WTC11 (cell line): ENCODE measurements at regions not wholly inside any gene's neighbourhood (a gene's known extent, or its start where the extent isn't known, plus 50 kb on each side); places are given as distances from the start of the nearest gene placed in this dataset.

Experiments used
- ATAC-seq: fragments of 200-7000 bp; cut with Tn5 transposase; 2 replicates; pipeline ENCODE4 v1.10.0; 2021; ENCODE audit warnings: mild to moderate bottlenecking, moderate library complexity
- CTCF ChIA-PET: fragments of 300-600 bp; sonication (Branson Sonifier 250); formaldehyde crosslinking; loops from one replicate; lab custom pipeline; 2021; ENCODE audit warnings: antibody characterized with exemption; lab: Charles Lee
- POLR2A ChIA-PET: fragments of 350-600 bp; sonication (Branson Sonifier 250); formaldehyde crosslinking; loops from one replicate; lab custom pipeline; 2021; ENCODE audit warnings: antibody characterized with exemption; lab: Charles Lee
- DNase-seq: peaks from one replicate; pipeline ENCODE4 v3.0.0; 2021; ENCODE audit warnings: low spot score
- H3K27ac Mint-ChIP-seq: 2 replicates; pipeline ENCODE4 v1.8.0; 2021; ENCODE audit warnings: mixed read lengths
- H3K27me3 Mint-ChIP-seq: 2 replicates; pipeline ENCODE4 v1.8.0; 2021; ENCODE audit warnings: low read depth, mild to moderate bottlenecking, moderate library complexity, mixed read lengths
- H3K36me3 Mint-ChIP-seq: 2 replicates; pipeline ENCODE4 v1.8.0; 2021; ENCODE audit warnings: mixed read lengths
- H3K4me1 Mint-ChIP-seq: 2 replicates; pipeline ENCODE4 v1.8.0; 2022; ENCODE audit warnings: mixed read lengths
- H3K4me3 Mint-ChIP-seq: 2 replicates; pipeline ENCODE4 v1.8.0; 2021; ENCODE audit warnings: mild to moderate bottlenecking, moderate library complexity, mixed read lengths
- H3K9me3 Mint-ChIP-seq: 2 replicates; pipeline ENCODE4 v1.8.0; 2021; ENCODE audit warnings: mixed read lengths
- ETV6 ChIP-seq: sonication (generic); formaldehyde crosslinking; IDR thresholded peaks from 2 replicates; pipeline ENCODE4 v1.8.1; 2022; ENCODE audit warnings: mild to moderate bottlenecking, missing genetic modification reagents
- HMGA2 ChIP-seq: fragments of 250-450 bp; sonication (Bioruptor Pico); IDR thresholded peaks from 2 replicates; pipeline ENCODE4 v1.4.0; 2021; ENCODE audit warnings: mild to moderate bottlenecking, moderate library complexity
- IRF2 ChIP-seq: sonication (generic); formaldehyde crosslinking; IDR thresholded peaks from 2 replicates; pipeline ENCODE4 v1.8.0; 2022; ENCODE audit warnings: low read depth, missing genetic modification reagents, borderline replicate concordance
- KAT7 ChIP-seq: sonication (generic); formaldehyde crosslinking; IDR thresholded peaks from 2 replicates; pipeline ENCODE4 v1.8.1; 2023; ENCODE audit warnings: missing genetic modification reagents, mild to moderate bottlenecking, borderline replicate concordance
- MYBL2 ChIP-seq: sonication (generic); formaldehyde crosslinking; IDR thresholded peaks from 2 replicates; pipeline ENCODE4 v1.8.1; 2023; ENCODE audit warnings: mild to moderate bottlenecking, moderate library complexity, missing genetic modification reagents
- NFE2L1 ChIP-seq: sonication (generic); formaldehyde crosslinking; IDR thresholded peaks from 2 replicates; pipeline ENCODE4 v1.8.1; 2023; ENCODE audit warnings: missing genetic modification reagents
- NR1H2 ChIP-seq: sonication (generic); formaldehyde crosslinking; IDR thresholded peaks from 2 replicates; pipeline ENCODE4 v1.9.0; 2021; ENCODE audit warnings: mild to moderate bottlenecking, moderate library complexity, missing genetic modification reagents
- NR2C2 ChIP-seq: sonication (generic); formaldehyde crosslinking; IDR thresholded peaks from 2 replicates; pipeline ENCODE4 v1.8.0; 2022; ENCODE audit warnings: mild to moderate bottlenecking, missing genetic modification reagents
- PRRX2 ChIP-seq: fragments of 250-450 bp; sonication (Bioruptor Pico); IDR thresholded peaks from 2 replicates; pipeline ENCODE4 v1.8.0; 2021; ENCODE audit warnings: mild to moderate bottlenecking
- SMAD3 ChIP-seq: sonication (generic); formaldehyde crosslinking; IDR thresholded peaks from 2 replicates; pipeline ENCODE4 v1.8.0; 2022; ENCODE audit warnings: missing genetic modification reagents, mild to moderate bottlenecking, borderline replicate concordance
- ZNF121 ChIP-seq: sonication (generic); formaldehyde crosslinking; IDR thresholded peaks from 2 replicates; pipeline ENCODE4 v1.8.0; 2023; ENCODE audit warnings: missing genetic modification reagents
- ZNF416 ChIP-seq: fragments of 250-450 bp; sonication (Bioruptor Pico); IDR thresholded peaks from 2 replicates; pipeline ENCODE4 v1.9.0; 2021; ENCODE audit warnings: mild to moderate bottlenecking, inconsistent platforms
- TF ChIP-seq, protein P1 (sequence below): sonication (generic); formaldehyde crosslinking; conservative IDR thresholded peaks from 2 replicates; pipeline ENCODE4 v1.8.1; 2022; ENCODE audit warnings: mild to moderate bottlenecking, missing genetic modification reagents
- TF ChIP-seq, protein P2 (sequence below): sonication (generic); formaldehyde crosslinking; IDR thresholded peaks from 2 replicates; pipeline ENCODE4 v1.8.1; 2022; ENCODE audit warnings: missing genetic modification reagents, borderline replicate concordance
- TF ChIP-seq, protein P3 (sequence below): fragments of 250-450 bp; sonication (Bioruptor Pico); IDR thresholded peaks from 2 replicates; pipeline ENCODE4 v1.9.0; 2021; ENCODE audit warnings: mild to moderate bottlenecking
- TF ChIP-seq, protein P4 (sequence below): sonication (generic); formaldehyde crosslinking; IDR thresholded peaks from 2 replicates; pipeline ENCODE4 v1.8.0; 2022; ENCODE audit warnings: mild to moderate bottlenecking, missing genetic modification reagents
- TF ChIP-seq, protein P5 (sequence below): sonication (generic); formaldehyde crosslinking; IDR thresholded peaks from 2 replicates; pipeline ENCODE4 v1.8.0; 2022; ENCODE audit warnings: missing genetic modification reagents
- TF ChIP-seq, protein P6 (sequence below): fragments of 250-450 bp; sonication (Bioruptor Pico); IDR thresholded peaks from 2 replicates; pipeline ENCODE4 v1.9.0; 2021; ENCODE audit warnings: moderate library complexity, mild to moderate bottlenecking, inconsistent platforms, borderline replicate concordance
- TF ChIP-seq, protein P7 (sequence below): sonication (generic); formaldehyde crosslinking; IDR thresholded peaks from 2 replicates; pipeline ENCODE4 v1.8.1; 2023; ENCODE audit warnings: mild to moderate bottlenecking, missing genetic modification reagents, moderate library complexity
- TF ChIP-seq, protein P8 (sequence below): sonication (generic); formaldehyde crosslinking; IDR thresholded peaks from 2 replicates; pipeline ENCODE4 v1.8.0; 2022; ENCODE audit warnings: mild to moderate bottlenecking, missing genetic modification reagents
- TF ChIP-seq, protein P9 (sequence below): sonication (generic); formaldehyde crosslinking; IDR thresholded peaks from 2 replicates; pipeline ENCODE4 v1.8.1; 2022; ENCODE audit warnings: mild to moderate bottlenecking, missing genetic modification reagents, moderate library complexity, borderline replicate concordance

DNA sequence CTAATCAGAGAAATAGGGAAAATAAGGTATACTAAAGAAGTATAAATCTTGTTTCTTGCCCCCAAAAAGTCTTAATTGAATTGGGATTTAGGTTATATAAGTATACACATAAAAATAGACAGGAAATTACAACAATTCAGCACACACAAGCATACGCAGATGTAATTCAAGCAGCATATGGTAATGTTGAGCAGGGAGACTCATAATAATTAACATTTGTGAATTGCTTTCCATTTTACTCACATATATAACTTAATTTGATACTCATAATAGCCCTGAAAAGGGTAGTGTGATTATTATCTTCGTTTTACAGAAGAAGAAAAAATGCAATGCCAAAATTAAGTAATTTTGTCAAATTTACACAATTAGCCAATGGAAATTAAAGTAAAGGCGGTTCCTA, 313.5 kb upstream of the ECI2 start:
- POLR2A ChIA-PET = interaction anchor here (1.1 kb wide), 1 partner anchor 1044 kb away, joined by 5 read pairs; no protein-coding TSS in a partner anchor
- H3K9me3 Mint-ChIP-seq = peaks cover 17% of the 10 kb centered on the region
- no peak overlapping the region for H3K27ac Mint-ChIP-seq
- no peak for DNase-seq
- no peaks in the 10 kb centered on the region for H3K4me1 Mint-ChIP-seq
- TF ChIP-seq, protein P1, sequence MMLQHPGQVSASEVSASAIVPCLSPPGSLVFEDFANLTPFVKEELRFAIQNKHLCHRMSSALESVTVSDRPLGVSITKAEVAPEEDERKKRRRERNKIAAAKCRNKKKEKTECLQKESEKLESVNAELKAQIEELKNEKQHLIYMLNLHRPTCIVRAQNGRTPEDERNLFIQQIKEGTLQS (CRISPR knock-in tag) = no peak
- TF ChIP-seq, protein P2, sequence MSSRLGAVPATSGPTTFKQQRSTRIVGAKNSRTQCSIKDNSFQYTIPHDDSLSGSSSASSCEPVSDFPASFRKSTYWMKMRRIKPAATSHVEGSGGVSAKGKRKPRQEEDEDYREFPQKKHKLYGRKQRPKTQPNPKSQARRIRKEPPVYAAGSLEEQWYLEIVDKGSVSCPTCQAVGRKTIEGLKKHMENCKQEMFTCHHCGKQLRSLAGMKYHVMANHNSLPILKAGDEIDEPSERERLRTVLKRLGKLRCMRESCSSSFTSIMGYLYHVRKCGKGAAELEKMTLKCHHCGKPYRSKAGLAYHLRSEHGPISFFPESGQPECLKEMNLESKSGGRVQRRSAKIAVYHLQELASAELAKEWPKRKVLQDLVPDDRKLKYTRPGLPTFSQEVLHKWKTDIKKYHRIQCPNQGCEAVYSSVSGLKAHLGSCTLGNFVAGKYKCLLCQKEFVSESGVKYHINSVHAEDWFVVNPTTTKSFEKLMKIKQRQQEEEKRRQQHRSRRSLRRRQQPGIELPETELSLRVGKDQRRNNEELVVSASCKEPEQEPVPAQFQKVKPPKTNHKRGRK (CRISPR knock-in tag) = no peak
- TF ChIP-seq, protein P3, sequence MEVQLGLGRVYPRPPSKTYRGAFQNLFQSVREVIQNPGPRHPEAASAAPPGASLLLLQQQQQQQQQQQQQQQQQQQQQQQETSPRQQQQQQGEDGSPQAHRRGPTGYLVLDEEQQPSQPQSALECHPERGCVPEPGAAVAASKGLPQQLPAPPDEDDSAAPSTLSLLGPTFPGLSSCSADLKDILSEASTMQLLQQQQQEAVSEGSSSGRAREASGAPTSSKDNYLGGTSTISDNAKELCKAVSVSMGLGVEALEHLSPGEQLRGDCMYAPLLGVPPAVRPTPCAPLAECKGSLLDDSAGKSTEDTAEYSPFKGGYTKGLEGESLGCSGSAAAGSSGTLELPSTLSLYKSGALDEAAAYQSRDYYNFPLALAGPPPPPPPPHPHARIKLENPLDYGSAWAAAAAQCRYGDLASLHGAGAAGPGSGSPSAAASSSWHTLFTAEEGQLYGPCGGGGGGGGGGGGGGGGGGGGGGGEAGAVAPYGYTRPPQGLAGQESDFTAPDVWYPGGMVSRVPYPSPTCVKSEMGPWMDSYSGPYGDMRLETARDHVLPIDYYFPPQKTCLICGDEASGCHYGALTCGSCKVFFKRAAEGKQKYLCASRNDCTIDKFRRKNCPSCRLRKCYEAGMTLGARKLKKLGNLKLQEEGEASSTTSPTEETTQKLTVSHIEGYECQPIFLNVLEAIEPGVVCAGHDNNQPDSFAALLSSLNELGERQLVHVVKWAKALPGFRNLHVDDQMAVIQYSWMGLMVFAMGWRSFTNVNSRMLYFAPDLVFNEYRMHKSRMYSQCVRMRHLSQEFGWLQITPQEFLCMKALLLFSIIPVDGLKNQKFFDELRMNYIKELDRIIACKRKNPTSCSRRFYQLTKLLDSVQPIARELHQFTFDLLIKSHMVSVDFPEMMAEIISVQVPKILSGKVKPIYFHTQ (CRISPR knock-in tag) = no peak
- TF ChIP-seq PRRX2 (no peak), NR2C2 (CRISPR knock-in tag) (no peak), NR1H2 (CRISPR knock-in tag) (no peak), ETV6 (no peak), MYBL2 (CRISPR knock-in tag) (no peak), HMGA2 (no peak), IRF2 (CRISPR knock-in tag) (no peak)
- H3K4me3 Mint-ChIP-seq = no peak overlapping the region
- ATAC-seq = no peak
- H3K27me3 Mint-ChIP-seq = peaks cover 4% of the 10 kb centered on the region
- CTCF ChIA-PET = no interaction called here
- H3K36me3 Mint-ChIP-seq = peaks cover 7% of the 10 kb centered on the region

DNA sequence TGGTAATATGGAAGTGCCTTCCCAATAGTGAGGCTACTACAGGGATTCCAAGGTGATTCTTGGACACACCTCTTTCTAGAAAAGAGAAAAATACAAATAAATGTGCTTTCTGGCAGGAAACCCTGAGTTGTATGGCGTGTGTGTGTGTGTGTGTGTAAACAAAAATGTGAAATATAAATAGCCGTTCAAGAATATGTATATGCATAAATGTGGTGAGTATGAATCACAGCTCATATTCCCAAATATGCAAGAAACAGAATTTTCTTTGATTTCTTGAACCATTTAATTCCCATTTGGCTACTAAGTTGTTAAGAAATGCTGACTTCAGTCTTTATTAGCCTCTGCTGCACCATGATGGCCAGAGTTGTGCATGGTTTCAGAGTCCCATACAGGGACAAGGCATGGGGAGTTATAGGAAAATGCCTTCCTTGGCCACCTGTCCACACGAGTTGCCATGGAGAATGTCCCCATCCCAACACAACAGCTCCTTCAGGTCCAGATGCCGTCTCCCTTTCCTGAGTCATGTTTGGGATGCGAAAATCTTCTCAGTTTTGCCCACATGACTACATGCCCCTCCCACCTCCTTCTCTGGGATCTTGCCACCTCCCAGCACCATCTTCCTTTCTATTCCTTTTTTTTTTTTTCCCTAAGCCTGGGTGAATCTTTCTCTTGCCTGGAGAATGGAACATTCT, 312.4 kb upstream of the ECI2 start:
- H3K4me3 Mint-ChIP-seq = no peak overlapping the region

More for the DNA sequence above, 312.4 kb upstream of the ECI2 start:
- H3K9me3 Mint-ChIP-seq = peaks cover 17% of the 10 kb centered on the region
- TF ChIP-seq, protein P4, sequence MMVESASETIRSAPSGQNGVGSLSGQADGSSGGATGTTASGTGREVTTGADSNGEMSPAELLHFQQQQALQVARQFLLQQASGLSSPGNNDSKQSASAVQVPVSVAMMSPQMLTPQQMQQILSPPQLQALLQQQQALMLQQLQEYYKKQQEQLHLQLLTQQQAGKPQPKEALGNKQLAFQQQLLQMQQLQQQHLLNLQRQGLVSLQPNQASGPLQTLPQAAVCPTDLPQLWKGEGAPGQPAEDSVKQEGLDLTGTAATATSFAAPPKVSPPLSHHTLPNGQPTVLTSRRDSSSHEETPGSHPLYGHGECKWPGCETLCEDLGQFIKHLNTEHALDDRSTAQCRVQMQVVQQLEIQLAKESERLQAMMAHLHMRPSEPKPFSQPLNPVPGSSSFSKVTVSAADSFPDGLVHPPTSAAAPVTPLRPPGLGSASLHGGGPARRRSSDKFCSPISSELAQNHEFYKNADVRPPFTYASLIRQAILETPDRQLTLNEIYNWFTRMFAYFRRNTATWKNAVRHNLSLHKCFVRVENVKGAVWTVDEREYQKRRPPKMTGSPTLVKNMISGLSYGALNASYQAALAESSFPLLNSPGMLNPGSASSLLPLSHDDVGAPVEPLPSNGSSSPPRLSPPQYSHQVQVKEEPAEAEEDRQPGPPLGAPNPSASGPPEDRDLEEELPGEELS (CRISPR knock-in tag) = no peak
- TF ChIP-seq, protein P5, sequence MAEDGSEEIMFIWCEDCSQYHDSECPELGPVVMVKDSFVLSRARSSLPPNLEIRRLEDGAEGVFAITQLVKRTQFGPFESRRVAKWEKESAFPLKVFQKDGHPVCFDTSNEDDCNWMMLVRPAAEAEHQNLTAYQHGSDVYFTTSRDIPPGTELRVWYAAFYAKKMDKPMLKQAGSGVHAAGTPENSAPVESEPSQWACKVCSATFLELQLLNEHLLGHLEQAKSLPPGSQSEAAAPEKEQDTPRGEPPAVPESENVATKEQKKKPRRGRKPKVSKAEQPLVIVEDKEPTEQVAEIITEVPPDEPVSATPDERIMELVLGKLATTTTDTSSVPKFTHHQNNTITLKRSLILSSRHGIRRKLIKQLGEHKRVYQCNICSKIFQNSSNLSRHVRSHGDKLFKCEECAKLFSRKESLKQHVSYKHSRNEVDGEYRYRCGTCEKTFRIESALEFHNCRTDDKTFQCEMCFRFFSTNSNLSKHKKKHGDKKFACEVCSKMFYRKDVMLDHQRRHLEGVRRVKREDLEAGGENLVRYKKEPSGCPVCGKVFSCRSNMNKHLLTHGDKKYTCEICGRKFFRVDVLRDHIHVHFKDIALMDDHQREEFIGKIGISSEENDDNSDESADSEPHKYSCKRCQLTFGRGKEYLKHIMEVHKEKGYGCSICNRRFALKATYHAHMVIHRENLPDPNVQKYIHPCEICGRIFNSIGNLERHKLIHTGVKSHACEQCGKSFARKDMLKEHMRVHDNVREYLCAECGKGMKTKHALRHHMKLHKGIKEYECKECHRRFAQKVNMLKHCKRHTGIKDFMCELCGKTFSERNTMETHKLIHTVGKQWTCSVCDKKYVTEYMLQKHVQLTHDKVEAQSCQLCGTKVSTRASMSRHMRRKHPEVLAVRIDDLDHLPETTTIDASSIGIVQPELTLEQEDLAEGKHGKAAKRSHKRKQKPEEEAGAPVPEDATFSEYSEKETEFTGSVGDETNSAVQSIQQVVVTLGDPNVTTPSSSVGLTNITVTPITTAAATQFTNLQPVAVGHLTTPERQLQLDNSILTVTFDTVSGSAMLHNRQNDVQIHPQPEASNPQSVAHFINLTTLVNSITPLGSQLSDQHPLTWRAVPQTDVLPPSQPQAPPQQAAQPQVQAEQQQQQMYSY (CRISPR knock-in tag) = no peak
- TF ChIP-seq, protein P6, sequence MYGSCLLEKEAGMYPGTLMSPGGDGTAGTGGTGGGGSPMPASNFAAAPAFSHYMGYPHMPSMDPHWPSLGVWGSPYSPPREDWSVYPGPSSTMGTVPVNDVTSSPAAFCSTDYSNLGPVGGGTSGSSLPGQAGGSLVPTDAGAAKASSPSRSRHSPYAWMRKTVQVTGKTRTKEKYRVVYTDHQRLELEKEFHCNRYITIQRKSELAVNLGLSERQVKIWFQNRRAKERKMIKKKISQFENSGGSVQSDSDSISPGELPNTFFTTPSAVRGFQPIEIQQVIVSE (CRISPR knock-in tag) = no peak
- no peak for TF ChIP-seq ZNF121 (CRISPR knock-in tag)
- no peak for TF ChIP-seq NFE2L1 (CRISPR knock-in tag)
- no peak for TF ChIP-seq HMGA2
- TF ChIP-seq ZNF416 (CRISPR knock-in tag) = no peak
- TF ChIP-seq, protein P7, sequence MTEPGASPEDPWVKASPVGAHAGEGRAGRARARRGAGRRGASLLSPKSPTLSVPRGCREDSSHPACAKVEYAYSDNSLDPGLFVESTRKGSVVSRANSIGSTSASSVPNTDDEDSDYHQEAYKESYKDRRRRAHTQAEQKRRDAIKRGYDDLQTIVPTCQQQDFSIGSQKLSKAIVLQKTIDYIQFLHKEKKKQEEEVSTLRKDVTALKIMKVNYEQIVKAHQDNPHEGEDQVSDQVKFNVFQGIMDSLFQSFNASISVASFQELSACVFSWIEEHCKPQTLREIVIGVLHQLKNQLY = no peak
- TF ChIP-seq, protein P8, sequence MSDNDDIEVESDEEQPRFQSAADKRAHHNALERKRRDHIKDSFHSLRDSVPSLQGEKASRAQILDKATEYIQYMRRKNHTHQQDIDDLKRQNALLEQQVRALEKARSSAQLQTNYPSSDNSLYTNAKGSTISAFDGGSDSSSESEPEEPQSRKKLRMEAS = no peak
- TF ChIP-seq, protein P9, sequence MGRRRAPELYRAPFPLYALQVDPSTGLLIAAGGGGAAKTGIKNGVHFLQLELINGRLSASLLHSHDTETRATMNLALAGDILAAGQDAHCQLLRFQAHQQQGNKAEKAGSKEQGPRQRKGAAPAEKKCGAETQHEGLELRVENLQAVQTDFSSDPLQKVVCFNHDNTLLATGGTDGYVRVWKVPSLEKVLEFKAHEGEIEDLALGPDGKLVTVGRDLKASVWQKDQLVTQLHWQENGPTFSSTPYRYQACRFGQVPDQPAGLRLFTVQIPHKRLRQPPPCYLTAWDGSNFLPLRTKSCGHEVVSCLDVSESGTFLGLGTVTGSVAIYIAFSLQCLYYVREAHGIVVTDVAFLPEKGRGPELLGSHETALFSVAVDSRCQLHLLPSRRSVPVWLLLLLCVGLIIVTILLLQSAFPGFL (CRISPR knock-in tag) = no peak
- no peak for TF ChIP-seq KAT7 (CRISPR knock-in tag)
- TF ChIP-seq SMAD3 = no peak
- no peak for TF ChIP-seq MYBL2 (CRISPR knock-in tag)
- TF ChIP-seq, all 79 proteins: peak for 0
- H3K27me3 Mint-ChIP-seq = peaks cover 4% of the 10 kb centered on the region
- POLR2A ChIA-PET = no interaction called here
- ATAC-seq (no peak), DNase-seq (no peak)
- H3K4me1 Mint-ChIP-seq = no peaks in the 10 kb centered on the region
- CTCF ChIA-PET = interaction anchor here (0.5 kb wide), 1 partner anchor 457 kb away, joined by 3 read pairs; no protein-coding TSS in a partner anchor
- H3K27ac Mint-ChIP-seq = no peak overlapping the region
- H3K36me3 Mint-ChIP-seq = peaks cover 7% of the 10 kb centered on the region
